ENCODE measurements at regions not wholly inside any gene's neighbourhood (a gene's known extent, or its start where the extent isn't known, plus 50 kb on each side); places are given as distances from the start of the nearest gene placed in this dataset.

- no peak for DNase-seq (ENCODE audit: low read depth)
- no peak overlapping the region for H3K4me3 ChIP-seq (ENCODE audit: low read depth, low read length)
- TF ChIP-seq CTCF (conservative IDR thresholded peaks at IDR 0.05; ENCODE audit: low read depth, low read length): no peak
Measured at GRCh38 chr6:92000112-92000511, 1413.2 kb upstream of the MAP3K7 start.

- TF ChIP-seq CTCF (conservative IDR thresholded peaks at IDR 0.05; ENCODE audit: low read depth, low read length): no peak
- DNase-seq (ENCODE audit: low read depth): no peak
- no peak overlapping the region for H3K4me3 ChIP-seq (ENCODE audit: low read depth, low read length)
Measured at GRCh38 chr6:91994787-91995186, 1407.9 kb upstream of the MAP3K7 start.

- DNase-seq (ENCODE audit: low read depth): no peak
- no peak for TF ChIP-seq CTCF (conservative IDR thresholded peaks at IDR 0.05; ENCODE audit: low read depth, low read length)
- H3K4me3 ChIP-seq (ENCODE audit: low read depth, low read length): no peak overlapping the region
Measured at GRCh38 chr6:91982559-91982958, 1395.7 kb upstream of the MAP3K7 start.

GRCh38 chr6:91976797-91977196, 1389.9 kb upstream of the MAP3K7 start:
- no peak for DNase-seq (ENCODE audit: low read depth)
- TF ChIP-seq CTCF (conservative IDR thresholded peaks at IDR 0.05; ENCODE audit: low read depth, low read length): no peak

GRCh38 chr6:91970700-91971099, 1383.8 kb upstream of the MAP3K7 start:
- no peak for TF ChIP-seq CTCF (conservative IDR thresholded peaks at IDR 0.05; ENCODE audit: low read depth, low read length)
- DNase-seq (ENCODE audit: low read depth): no peak
- no peak overlapping the region for H3K4me3 ChIP-seq (ENCODE audit: low read depth, low read length)

More at GRCh38 chr6:91976797-91977196, 1389.9 kb upstream of the MAP3K7 start:
- no peak overlapping the region for H3K4me3 ChIP-seq (ENCODE audit: low read depth, low read length)

- no peak for TF ChIP-seq CTCF (conservative IDR thresholded peaks at IDR 0.05; ENCODE audit: low read depth, low read length)
- H3K4me3 ChIP-seq (ENCODE audit: low read depth, low read length): no peak overlapping the region
- no peak for DNase-seq (ENCODE audit: low read depth)
Measured at GRCh38 chr6:91965872-91966271, 1379.0 kb upstream of the MAP3K7 start.

- H3K4me3 ChIP-seq (ENCODE audit: low read depth, low read length): no peak overlapping the region
- TF ChIP-seq CTCF (conservative IDR thresholded peaks at IDR 0.05; ENCODE audit: low read depth, low read length): no peak
- no peak for DNase-seq (ENCODE audit: low read depth)
Measured at GRCh38 chr6:91961671-91962070, 1374.8 kb upstream of the MAP3K7 start.

All from epithelial cell of proximal tubule (primary cell).